B cell (primary cell): ENCODE measurements at regions not wholly inside any gene's neighbourhood (a gene's known extent, or its start where the extent isn't known, plus 50 kb on each side); places are given as distances from the start of the nearest gene placed in this dataset.
A peak's percentile ranks its signal among the peaks of the same experiment; 100 is the strongest.

Source experiments
- ATAC-seq: fragments of 200-7000 bp; cut with Tn5 transposase; one replicate; pipeline ENCODE4 v1.10.0; 2021; ENCODE audit warnings: low read depth, mild to moderate bottlenecking, moderate number of reproducible peaks, moderate library complexity
- CTCF ChIA-PET: fragments of 350-600 bp; sonication (Branson Sonifier 250); formaldehyde crosslinking; loops from one replicate; lab custom pipeline; 2021; ENCODE audit warnings: antibody characterized with exemption, inconsistent platforms; lab: Charles Lee
- POLR2A ChIA-PET: fragments of 350-600 bp; sonication (Branson Sonifier 250); formaldehyde crosslinking; loops from one replicate; lab custom pipeline; 2021; ENCODE audit warnings: antibody characterized with exemption; lab: Charles Lee
- DNase-seq: peaks from one replicate; pipeline ENCODE4 v3.0.0; 2013
- H2AFZ ChIP-seq: 2 replicates; pipeline ENCODE4 v1.6.1; 2012; ENCODE audit warnings: mild to moderate bottlenecking, low read depth, low read length; ENCODE audit not compliant: insufficient read depth, poor library complexity, severe bottlenecking
- H3K27ac ChIP-seq, 2 donors: 1 replicate in 1 of 2; 2 replicates in 1 of 2; pipeline ENCODE4 v1.5.1; 2012 to 2013; ENCODE audit warnings: low read length in 2 of 2, mild to moderate bottlenecking in 2 of 2, moderate library complexity in 1 of 2
- H3K27me3 ChIP-seq, 4 experiments: fragments of 200-600 bp in 1 of 4; sonication (generic) in 1 of 4; replicated peaks in 1 of 4; 1 replicate in 2 of 4; 2 replicates in 2 of 4; pipeline versions ENCODE4 v1.6.1 to v1.7.0; 2013 to 2016; ENCODE audit warnings: low read length in 3 of 4, mild to moderate bottlenecking in 2 of 4, mixed read lengths in 1 of 4, moderate library complexity in 1 of 4; ENCODE audit not compliant: insufficient read depth in 4 of 4, control insufficient read depth in 3 of 4; ENCODE audit errors: control extremely low read depth in 1 of 4
- H3K36me3 ChIP-seq, 2 experiments: replicated peaks in 1 of 2; 1 replicate in 1 of 2; 2 replicates in 1 of 2; pipeline versions ENCODE4 v1.6.1 to v1.7.1; 2013; ENCODE audit warnings: low read length in 1 of 2; ENCODE audit not compliant: insufficient read depth in 2 of 2, control insufficient read depth in 1 of 2; ENCODE audit errors: control extremely low read depth in 1 of 2, extremely low read depth in 1 of 2
- H3K4me1 ChIP-seq, 2 donors: fragments of 200-600 bp in 1 of 2; sonication (generic) in 1 of 2; 1 replicate in 1 of 2; 2 replicates in 1 of 2; pipeline versions ENCODE4 v1.5.1 to v1.6.1; 2013 to 2017; ENCODE audit warnings: low read length in 2 of 2; ENCODE audit not compliant: control insufficient read depth in 2 of 2, insufficient read depth in 2 of 2
- H3K4me2 ChIP-seq: replicated peaks from 2 replicates; pipeline ENCODE3; 2012; ENCODE audit warnings: mild to moderate bottlenecking, low read depth, low read length; ENCODE audit not compliant: poor library complexity, severe bottlenecking
- H3K4me3 ChIP-seq, 5 experiments: fragments of 200-600 bp in 1 of 5; sonication (generic) in 1 of 5; 1 replicate in 3 of 5; 2 replicates in 2 of 5; pipeline versions ENCODE4 v1.5.1 to v1.7.0; 2011 to 2016; ENCODE audit warnings: low read length in 4 of 5, mild to moderate bottlenecking in 4 of 5, low read depth in 2 of 5, control low read depth in 1 of 5, moderate library complexity in 1 of 5; ENCODE audit not compliant: insufficient read depth in 1 of 5; ENCODE audit errors: control extremely low read depth in 1 of 5, extremely low read depth in 1 of 5
- H3K79me2 ChIP-seq: fragments of 200-600 bp; sonication (generic); one replicate; pipeline ENCODE4 v1.6.0; 2016; ENCODE audit warnings: low read length; ENCODE audit not compliant: control insufficient read depth, insufficient read depth
- H3K9ac ChIP-seq: fragments of 200-600 bp; sonication (generic); 2 replicates; pipeline ENCODE4 v1.6.1; 2017; ENCODE audit warnings: mild to moderate bottlenecking, low read length, moderate library complexity
- H3K9me3 ChIP-seq, 3 donors: one replicate each; pipeline versions ENCODE4 v1.6.1 to v1.7.1; 2013; ENCODE audit warnings: low read length in 2 of 3; ENCODE audit not compliant: control insufficient read depth in 2 of 3, insufficient read depth in 1 of 3; ENCODE audit errors: control extremely low read depth in 1 of 3
- H4K20me1 ChIP-seq: 2 replicates; pipeline ENCODE4 v1.6.0; 2012; ENCODE audit warnings: mild to moderate bottlenecking, low read length; ENCODE audit not compliant: insufficient read depth, control insufficient read depth, poor library complexity, severe bottlenecking
- H3K27ac Mint-ChIP-seq: one replicate; pipeline ENCODE4 v1.8.0; 2021; ENCODE audit warnings: mixed read lengths
- H3K27me3 Mint-ChIP-seq: one replicate; pipeline ENCODE4 v1.8.0; 2021; ENCODE audit warnings: mixed read lengths
- H3K4me1 Mint-ChIP-seq: one replicate; pipeline ENCODE4 v1.8.0; 2021; ENCODE audit warnings: mixed read lengths
- H3K4me3 Mint-ChIP-seq: one replicate; pipeline ENCODE4 v1.8.0; 2021; ENCODE audit warnings: mixed read lengths
- H3K9me3 Mint-ChIP-seq: one replicate; pipeline ENCODE4 v1.8.0; 2022; ENCODE audit warnings: mixed read lengths; ENCODE audit not compliant: insufficient read depth
- EZH2 ChIP-seq: IDR thresholded peaks from 2 replicates; pipeline ENCODE4 v1.6.1; 2012; ENCODE audit warnings: borderline replicate concordance, low read depth, mild to moderate bottlenecking, moderate library complexity, low read length; ENCODE audit not compliant: insufficient read depth, poor library complexity, severe bottlenecking
- WGBS: methylation state at CpG from one replicate; pipeline ENCODE4 v1.1.5; 2013; ENCODE audit warnings: missing lambda C conversion rate; ENCODE audit not compliant: insufficient coverage; 5-methylcytosine and 5-hydroxymethylcytosine counted together
- intact Hi-C: fragments of 100-400 bp; cut with micrococcal nuclease; formaldehyde crosslinking; loops from one replicate; pipeline ENCODE4 v1.10.0; 2022
- TF ChIP-seq, protein P1 (sequence below): fragments of 200-600 bp; IDR thresholded peaks from one replicate; pipeline ENCODE4 v1.8.0; 2022; ENCODE audit warnings: antibody characterized with exemption, mild to moderate bottlenecking

DNA sequence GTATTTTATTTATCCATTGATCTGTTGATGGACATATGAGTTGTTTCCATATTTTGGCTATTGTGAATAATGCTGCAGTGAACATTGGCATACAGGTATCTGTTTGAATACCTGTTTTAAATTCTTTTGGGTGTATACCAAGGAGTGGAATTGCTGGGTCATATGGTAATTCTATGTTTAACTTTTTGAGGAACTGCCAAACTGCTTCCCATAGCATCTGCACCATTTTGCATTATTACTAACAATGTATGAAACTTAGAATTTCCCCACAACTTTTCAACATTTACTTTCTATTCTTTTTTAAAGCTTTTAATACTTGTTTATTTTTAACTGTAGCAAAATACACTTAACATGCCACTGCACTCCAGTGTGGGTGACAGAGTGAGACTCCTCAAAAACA lies 57.0 kb upstream of the MSN start:
- H3K4me3 ChIP-seq, result no peak overlapping the region
- no peaks in the 10 kb centered on the region for H3K79me2 ChIP-seq
- H3K27me3 ChIP-seq, result no peaks in the 10 kb centered on the region
- no peak overlapping the region for H3K27ac Mint-ChIP-seq
- H3K4me1 Mint-ChIP-seq, result peaks cover 18% of the 10 kb centered on the region
- POLR2A ChIA-PET, result no interaction called here
- no peak overlapping the region for H2AFZ ChIP-seq
- H3K4me3 Mint-ChIP-seq, result no peak overlapping the region
- no peaks in the 10 kb centered on the region for H3K9me3 Mint-ChIP-seq
- intact Hi-C loops, result no loop called here
- no peak for DNase-seq
- no peak for TF ChIP-seq EZH2
- TF ChIP-seq, protein P1, sequence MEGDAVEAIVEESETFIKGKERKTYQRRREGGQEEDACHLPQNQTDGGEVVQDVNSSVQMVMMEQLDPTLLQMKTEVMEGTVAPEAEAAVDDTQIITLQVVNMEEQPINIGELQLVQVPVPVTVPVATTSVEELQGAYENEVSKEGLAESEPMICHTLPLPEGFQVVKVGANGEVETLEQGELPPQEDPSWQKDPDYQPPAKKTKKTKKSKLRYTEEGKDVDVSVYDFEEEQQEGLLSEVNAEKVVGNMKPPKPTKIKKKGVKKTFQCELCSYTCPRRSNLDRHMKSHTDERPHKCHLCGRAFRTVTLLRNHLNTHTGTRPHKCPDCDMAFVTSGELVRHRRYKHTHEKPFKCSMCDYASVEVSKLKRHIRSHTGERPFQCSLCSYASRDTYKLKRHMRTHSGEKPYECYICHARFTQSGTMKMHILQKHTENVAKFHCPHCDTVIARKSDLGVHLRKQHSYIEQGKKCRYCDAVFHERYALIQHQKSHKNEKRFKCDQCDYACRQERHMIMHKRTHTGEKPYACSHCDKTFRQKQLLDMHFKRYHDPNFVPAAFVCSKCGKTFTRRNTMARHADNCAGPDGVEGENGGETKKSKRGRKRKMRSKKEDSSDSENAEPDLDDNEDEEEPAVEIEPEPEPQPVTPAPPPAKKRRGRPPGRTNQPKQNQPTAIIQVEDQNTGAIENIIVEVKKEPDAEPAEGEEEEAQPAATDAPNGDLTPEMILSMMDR, result no peak
- no peaks in the 10 kb centered on the region for H3K36me3 ChIP-seq
- no peaks in the 10 kb centered on the region for H4K20me1 ChIP-seq
- H3K4me2 ChIP-seq, result no peak overlapping the region
- ATAC-seq, result no peak
- CTCF ChIA-PET, result interaction anchor here (0.6 kb wide), 1 partner anchor 8 kb away, joined by 3 read pairs; no protein-coding TSS in a partner anchor
- H3K27me3 Mint-ChIP-seq, result no peaks in the 10 kb centered on the region
- H3K9me3 ChIP-seq, result no peaks in the 10 kb centered on the region
- H3K27ac ChIP-seq, result no peak overlapping the region
- peaks cover 3% of the 10 kb centered on the region in 2 donors for H3K4me1 ChIP-seq
- no peak overlapping the region for H3K9ac ChIP-seq

DNA sequence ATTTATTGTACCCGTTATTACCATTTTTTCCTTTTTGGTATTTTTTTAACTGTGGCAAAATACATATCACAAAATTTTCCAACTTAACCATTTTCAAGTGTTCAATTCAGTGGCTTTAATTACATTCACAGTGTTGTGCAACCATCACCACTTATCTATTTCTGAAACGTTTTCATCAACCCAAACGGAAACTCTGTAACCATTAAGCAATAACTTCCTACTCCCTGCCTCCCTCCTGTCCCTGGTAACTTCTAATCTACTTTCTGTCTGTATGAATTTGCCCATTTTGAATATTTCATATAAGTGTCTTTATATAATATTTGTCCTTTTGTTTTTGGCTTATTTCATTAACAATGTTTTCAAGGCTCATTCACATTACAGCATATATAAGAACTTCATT lies 57.4 kb upstream of the MSN start:
- no peak for TF ChIP-seq EZH2
- TF ChIP-seq, protein P1, result no peak
- Histone ChIP-seq H3K79me2 (no peaks in the 10 kb centered on the region), H3K36me3 (no peaks in the 10 kb centered on the region), H3K4me3 (no peak overlapping the region), H3K27ac (peak overlapping the region in 1 of 2 donors; percentile 30), H2AFZ (no peak overlapping the region), H3K9me3 (no peaks in the 10 kb centered on the region), H3K4me2 (no peak overlapping the region), H3K4me1 (peaks cover 3% of the 10 kb centered on the region in 2 donors), H4K20me1 (no peaks in the 10 kb centered on the region), H3K27me3 (no peaks in the 10 kb centered on the region), H3K9ac (no peak overlapping the region)
- intact Hi-C loops, result no loop called here
- H3K9me3 Mint-ChIP-seq, result no peaks in the 10 kb centered on the region
- H3K27ac Mint-ChIP-seq, result no peak overlapping the region
- DNase-seq, result no peak
- no CpG with 5 or more reads among the region's 3 CpGs for WGBS
- no peak for ATAC-seq
- ChIA-PET POLR2A (no interaction called here), CTCF (no interaction called here)
- no peak overlapping the region for H3K4me3 Mint-ChIP-seq
- peaks cover 18% of the 10 kb centered on the region for H3K4me1 Mint-ChIP-seq
- no peaks in the 10 kb centered on the region for H3K27me3 Mint-ChIP-seq
